ENCODE measurements at regions not wholly inside any gene's neighbourhood (a gene's known extent, or its start where the extent isn't known, plus 50 kb on each side); places are given as distances from the start of the nearest gene placed in this dataset.
"Not testable (repeated sequence)": the region's sequence is repeated elsewhere in the genome, so short reads cannot be mapped to it uniquely, and the experiment has no call there.

- no peak for DNase-seq (ENCODE audit: low spot score)
Observed at GRCh38 chrX:39220952-39221351, 419.7 kb downstream of the MID1IP1 start.

DNA sequence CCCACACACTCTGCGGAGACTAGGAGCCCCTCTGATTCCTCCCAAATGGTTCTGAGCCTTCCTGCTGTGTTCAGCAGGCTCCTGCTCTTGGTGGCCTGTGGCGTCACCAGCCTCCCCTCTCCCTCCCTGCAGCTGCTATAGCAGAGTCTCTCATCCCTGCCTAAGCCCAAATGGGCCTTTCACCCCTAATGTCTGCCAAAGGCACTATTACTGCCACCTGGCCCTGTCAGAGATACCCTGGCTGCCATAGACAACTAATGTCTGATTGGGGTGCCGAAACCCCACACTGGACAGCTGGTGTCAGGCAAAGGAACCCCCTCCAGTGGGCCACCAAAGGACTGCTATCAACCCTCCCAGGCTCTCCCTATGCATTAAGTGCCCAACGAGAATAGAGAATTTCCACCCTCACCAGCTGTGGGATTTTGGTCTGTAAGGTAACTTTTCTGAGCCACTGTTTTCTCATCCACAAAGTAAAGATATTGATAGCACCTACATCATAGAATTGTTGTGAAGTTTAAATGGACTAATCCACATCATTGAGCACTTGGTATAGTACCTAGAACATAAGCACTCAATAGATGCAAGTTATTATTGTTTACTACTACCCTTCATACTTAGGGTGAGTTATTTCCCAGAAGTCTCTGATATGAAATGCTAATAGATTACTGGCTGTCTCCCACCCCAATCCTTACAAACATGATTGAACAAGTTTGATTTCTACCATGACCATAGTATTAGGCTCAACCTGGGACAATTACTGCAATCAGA lies 421.3 kb downstream of the MID1IP1 start:
- DNase-seq (ENCODE audit: low spot score): no peak

GRCh38 chrX:39226251-39226650 lies 425.0 kb downstream of the MID1IP1 start:
- no peak for DNase-seq (ENCODE audit: low spot score)

DNA sequence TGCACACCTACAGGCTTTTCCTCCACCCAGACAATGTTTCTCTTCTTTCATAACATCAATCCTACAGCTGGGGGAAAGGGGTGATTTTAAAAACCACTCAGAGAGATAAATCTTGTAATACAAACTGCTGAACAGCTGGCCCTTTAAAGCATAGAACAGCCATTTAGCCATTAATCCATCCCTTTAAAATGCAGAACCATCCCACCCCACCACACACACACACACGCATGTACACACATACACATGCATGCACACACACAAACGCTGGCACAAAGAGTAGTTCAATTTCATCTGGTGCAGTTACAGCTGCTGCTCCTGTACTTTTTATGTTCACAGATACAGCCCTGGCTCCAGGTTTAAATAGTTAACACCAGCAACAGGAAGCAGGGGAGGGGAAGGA lies 426.1 kb downstream of the MID1IP1 start:
- DNase-seq (ENCODE audit: low spot score): no peak

DNA sequence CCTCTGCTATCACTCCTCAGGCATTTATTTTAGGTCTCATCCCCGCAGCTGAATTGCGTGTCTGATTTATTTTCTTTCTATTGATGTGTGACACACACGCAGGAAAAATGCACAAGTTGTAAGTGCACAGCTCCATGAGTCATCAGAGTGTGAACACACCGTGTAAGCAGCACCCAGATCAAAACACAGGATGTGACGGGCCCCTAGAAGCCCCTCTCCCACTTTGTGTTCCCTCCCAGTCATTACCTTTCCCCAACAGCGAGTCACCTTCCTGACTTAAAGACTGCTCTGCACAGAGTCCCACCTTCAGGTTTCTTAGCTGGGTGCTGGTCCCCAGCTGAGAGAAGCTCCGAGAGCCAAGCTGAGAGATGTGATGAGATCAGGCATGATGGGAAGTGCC lies 436.7 kb downstream of the MID1IP1 start:
- DNase-seq (ENCODE audit: low spot score): no peak

DNA sequence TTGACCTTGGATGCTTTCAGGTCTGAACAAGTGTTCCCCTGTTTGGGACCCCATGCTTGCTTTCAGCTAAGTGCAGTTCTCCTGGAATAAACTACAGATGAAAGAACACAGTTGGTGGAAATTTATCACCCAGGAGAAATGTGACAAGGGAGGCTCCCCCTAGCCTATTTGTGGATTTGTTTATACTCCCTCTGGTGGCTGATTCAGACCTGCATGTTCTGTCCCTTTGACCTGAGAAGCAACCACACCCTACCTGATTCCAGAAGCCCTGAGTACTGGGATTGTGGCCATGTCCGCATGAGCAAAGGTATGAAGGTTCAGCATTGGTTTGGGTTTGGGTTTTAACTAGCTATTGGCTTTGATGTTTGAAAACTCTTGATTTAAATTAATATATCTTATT lies 440.9 kb downstream of the MID1IP1 start:
- DNase-seq (ENCODE audit: low spot score): peak; percentile 13

DNA sequence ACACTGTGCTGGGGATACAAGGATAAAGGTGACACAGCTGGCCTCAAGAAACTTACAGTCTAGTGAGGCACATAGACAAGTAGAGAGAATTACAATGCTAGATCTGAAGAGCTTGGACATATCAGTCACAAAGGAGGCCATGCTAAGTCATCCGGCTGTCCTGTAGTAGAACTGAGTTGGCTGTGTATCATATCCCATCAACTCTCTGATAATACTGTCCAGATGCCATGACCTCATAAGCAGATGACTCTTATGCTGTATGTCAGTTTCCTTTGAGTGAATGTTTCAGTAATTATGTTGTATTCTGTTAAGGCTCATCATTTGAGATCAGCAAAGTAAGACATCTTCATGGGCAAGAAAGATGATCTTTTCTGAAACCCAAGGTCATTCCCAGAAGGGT lies 442.9 kb downstream of the MID1IP1 start:
- DNase-seq (ENCODE audit: low spot score): peak; percentile 10

DNA sequence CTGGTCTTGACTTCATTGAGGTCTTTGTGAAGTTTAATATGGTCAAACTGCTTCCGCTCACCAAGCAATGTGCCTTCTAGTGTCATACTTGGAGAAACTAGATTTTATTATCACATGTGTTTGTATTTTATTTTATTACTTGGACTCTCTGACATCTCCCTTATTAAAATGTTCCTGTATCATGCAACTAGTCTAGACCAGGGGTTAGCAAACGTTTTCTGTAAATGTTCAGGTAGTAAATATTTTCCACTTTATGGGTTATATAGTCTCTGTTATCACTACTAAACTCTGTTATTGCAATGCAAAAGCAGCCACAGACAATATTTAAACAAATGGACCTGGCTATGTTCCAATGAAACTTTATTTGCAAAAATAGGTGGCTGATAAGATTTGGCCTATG lies 443.8 kb downstream of the MID1IP1 start:
- DNase-seq (ENCODE audit: low spot score): no peak

GRCh38 chrX:39247536-39247935 lies 446.3 kb downstream of the MID1IP1 start:
- DNase-seq (ENCODE audit: low spot score): no peak

DNA sequence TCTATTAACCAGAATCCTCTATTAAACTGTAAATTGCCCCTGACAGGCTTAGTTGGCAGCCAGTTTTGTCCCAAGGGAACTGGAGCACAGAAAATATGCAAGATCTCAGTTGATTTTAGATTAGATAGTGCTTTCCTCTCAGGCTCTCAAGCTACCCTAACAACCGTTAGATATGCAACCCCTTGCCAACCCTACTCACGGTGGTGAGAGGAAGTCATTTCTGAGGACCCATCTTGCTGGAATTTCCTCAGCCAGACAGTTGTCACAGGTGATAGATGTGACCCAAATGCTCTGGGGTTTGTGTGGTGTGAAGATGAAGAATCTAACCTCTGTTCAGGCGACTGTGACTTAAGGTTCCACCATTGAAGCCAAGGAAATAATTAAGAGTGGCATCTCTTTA lies 447.1 kb downstream of the MID1IP1 start:
- no peak for DNase-seq (ENCODE audit: low spot score)

DNA sequence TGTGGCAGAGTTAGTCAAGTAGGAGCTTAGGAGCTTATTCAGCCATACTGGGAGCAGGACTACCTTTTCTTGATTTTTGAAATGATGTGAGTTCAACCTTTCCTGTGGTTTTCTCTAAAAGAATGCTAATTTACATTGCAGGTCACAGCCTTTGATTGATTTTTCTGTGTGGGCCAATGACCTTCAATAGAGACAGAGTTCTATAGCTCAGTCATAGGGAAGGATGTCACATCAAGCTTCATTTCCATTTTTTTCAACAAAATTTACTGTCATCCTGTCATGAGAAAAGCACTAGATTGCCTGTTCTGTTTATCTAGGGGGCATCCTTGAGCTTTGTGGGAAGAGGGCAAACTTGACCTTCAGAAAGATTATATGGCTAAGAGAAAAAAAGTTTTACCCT lies 448.7 kb downstream of the MID1IP1 start:
- no peak for DNase-seq (ENCODE audit: low spot score)

DNA sequence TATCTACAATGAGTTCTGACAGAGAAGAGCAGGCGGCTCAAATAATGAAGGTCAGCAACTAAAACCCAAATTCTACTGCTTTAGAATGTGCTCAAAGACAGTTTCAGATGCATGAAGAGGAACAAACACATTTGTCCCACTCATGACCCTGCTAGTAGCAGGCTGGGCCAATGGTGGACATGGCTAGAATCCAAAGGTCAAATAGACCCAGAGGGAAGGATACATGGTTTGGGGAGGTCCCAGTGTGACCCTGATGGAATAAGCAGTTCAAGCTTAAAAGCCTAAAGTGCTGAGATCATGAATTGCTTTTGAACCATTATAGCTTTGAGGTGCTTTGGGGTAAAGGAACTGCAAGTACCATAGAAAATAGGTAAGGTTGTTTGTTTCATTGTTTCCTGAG lies 450.7 kb downstream of the MID1IP1 start:
- DNase-seq (ENCODE audit: low spot score): no peak

GRCh38 chrX:39253551-39253950 lies 452.3 kb downstream of the MID1IP1 start:
- peak; percentile 42 for DNase-seq (ENCODE audit: low spot score)

DNA sequence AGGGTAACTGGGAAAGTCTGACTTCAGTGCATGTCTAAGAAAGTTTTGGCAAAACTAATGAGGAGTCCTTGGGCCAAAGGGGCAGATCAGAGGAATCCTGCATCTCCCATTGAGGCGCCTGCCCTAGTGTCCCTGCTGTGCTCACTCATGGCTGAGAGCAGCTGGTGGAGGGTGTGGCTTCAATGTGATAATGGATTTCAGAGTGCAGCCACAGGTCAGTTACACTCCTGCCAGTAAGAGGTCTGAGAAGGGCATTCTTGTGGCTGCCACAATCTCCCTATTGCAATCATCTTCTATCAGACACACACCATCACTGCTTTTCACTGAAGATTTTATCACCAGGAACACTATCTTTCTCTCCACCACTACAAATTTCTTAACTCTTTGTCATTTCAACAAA lies 457.1 kb downstream of the MID1IP1 start:
- no peak for DNase-seq (ENCODE audit: low spot score)

DNA sequence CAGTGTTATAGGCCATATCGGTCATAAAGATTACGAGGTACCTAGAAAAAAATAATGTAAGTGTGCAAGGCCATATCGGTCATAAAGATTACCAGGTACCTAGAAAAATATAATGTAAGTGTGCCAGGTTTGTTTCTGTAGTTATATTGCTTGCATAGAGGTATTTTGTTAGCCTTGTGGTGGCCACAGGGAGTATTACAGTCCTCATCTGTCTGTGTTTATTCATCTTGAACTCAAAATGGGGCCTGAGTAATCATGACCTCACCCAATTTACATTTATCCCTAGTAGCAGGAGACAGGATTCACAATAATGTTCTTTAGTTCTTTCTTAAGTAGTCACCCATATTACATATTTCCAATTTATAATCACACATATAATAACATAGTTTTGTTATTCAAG lies 459.7 kb downstream of the MID1IP1 start:
- DNase-seq (ENCODE audit: low spot score): no peak

DNA sequence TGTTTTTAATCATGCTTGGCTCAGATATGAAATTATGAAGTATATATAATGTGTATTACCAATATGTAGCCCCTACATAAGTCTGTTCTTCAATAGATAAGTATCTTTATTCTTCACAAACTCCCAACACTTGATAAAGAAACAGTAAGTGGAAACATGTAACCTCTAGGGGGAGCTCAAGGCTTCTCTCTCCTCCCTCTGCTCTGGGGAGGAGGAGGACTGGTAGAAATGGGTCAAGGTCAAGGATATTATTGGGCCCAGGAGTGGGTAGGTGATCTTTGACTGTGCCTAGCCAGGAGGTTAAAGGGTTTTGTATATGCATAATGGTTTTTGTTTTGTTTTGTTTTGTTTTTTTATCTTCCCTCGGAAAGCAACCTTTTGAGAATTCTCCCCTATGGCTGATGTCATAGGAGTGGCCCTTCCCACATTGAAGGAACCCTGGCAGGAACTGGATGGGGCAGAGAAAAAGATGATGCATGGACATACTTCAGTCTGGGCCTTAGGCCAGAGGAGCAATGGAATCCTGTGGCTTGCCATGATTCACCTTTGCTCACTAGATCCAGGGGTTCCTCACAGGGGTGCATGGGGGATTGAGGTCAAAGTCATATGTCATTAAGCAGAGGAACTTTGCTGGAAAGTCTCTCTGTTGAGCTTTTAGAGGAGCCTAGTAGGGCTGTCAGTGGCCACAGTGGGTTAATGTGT lies 460.3 kb downstream of the MID1IP1 start:
- peak; percentile 55 for DNase-seq (ENCODE audit: low spot score)

DNA sequence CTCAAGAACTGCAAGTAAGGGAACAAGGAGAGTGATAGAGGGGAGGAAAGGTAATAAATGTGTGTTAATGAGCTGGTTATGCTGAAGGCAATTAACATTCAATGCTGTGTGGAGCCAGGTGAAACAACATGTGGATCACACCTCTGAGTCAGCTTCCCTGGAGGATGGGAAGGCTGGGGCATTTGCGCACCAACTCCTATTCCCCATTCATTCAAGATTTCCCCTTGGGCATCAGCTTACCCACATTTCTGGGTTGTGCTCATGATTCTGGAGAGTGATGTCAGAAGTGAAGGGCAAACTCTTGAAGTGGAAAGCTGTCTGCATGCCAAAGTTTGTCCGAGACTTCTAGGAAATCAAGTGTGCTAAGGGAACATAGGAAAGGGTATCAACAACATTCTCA lies 461.4 kb downstream of the MID1IP1 start:
- no peak for DNase-seq (ENCODE audit: low spot score)

DNA sequence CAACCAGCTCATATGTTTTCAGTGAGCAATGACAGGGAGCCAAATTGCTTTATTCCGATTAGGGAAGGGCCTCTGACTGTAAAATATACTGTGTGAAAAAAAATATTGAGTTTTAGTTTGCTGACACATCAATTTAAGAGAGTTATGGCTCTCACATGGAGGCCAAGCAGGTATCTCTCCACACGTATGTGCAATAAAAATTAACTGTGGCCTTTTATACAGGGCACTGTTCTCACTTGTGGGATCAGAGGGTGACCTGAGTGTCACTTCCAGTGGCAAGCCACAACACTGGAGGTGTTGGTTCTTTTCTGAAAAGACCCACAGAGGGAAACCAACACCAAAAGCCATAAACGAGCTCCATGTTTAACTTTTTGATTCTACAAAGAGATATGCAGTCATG lies 462.8 kb downstream of the MID1IP1 start:
- DNase-seq (ENCODE audit: low spot score): no peak

GRCh38 chrX:39267176-39267575 lies 465.9 kb downstream of the MID1IP1 start:
- no peak for DNase-seq (ENCODE audit: low spot score)

- DNase-seq (ENCODE audit: low spot score): no peak
Observed at GRCh38 chrX:39268207-39268606, 466.9 kb downstream of the MID1IP1 start.

DNA sequence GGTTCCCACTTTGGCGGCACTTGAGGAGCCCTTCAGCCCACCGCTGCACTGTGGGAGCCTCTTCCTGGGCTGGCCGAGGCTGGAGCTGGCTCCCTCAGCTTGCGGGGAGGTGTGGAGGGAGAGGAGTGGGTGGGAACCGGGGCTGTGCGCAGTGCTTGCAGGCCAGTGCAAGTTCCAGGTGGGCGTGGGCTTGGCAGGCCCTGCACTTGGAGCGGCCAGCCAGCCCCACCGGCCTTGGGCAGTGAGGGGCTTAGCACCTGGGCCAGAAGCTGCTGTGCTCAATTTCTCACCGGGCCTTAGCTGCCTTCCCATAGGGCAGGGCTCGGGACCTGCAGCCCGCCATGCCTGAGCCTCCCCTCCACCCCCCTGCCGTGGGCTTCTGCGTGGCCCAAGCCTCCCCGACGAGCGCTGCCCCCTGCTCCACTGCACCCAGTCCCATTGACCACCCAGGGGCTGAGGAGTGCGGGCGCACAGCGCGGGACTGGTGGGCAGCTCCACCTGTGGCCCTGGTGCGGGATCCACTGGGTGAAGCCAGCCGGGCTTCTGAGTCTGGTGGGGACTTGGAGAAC lies 474.3 kb downstream of the MID1IP1 start:
- DNase-seq (ENCODE audit: low spot score): no peak

- DNase-seq (ENCODE audit: low spot score): not testable (repeated sequence)
Observed at GRCh38 chrX:39277685-39278390, 476.6 kb downstream of the MID1IP1 start.

GRCh38 chrX:39283239-39283638 lies 482.0 kb downstream of the MID1IP1 start:
- DNase-seq (ENCODE audit: low spot score): no peak
